ENCODE measurements at regions not wholly inside any gene's neighbourhood (a gene's known extent, or its start where the extent isn't known, plus 50 kb on each side); places are given as distances from the start of the nearest gene placed in this dataset.

- no peaks in the 10 kb centered on the region for H3K27me3 ChIP-seq
- no peaks in the 10 kb centered on the region for H3K36me3 ChIP-seq
- H3K4me1 ChIP-seq = no peaks in the 10 kb centered on the region
- peaks cover 0 to 4% (median 0%) of the 10 kb centered on the region in 4 donors for H3K9me3 ChIP-seq
- no peak overlapping the region for H3K27ac ChIP-seq
- no peak for TF ChIP-seq POLR2A (IDR thresholded peaks at IDR 0.05)
- TF ChIP-seq EP300 (IDR thresholded peaks at IDR 0.05) = no peak
- no peak for TF ChIP-seq CTCF (IDR thresholded peaks at IDR 0.05)
- WGBS, 2 donors = 69 to 81% methylated on average over 15 to 21 of the region's 22 CpGs
- DNase-seq (ENCODE audit: low spot score in 2 of 2) = no peak
- H3K4me3 ChIP-seq = no peak overlapping the region
Measured at GRCh38 chr2:239675826-239676715, 275.3 kb upstream of the HDAC4 start.

GRCh38 chr2:239674981-239675825 is 274.4 kb upstream of the HDAC4 start:
- WGBS, 2 donors = 91 to 93% methylated on average over 17 of the region's 17 CpGs
- TF ChIP-seq POLR2A (IDR thresholded peaks at IDR 0.05) (no peak), EP300 (IDR thresholded peaks at IDR 0.05) (no peak), CTCF (IDR thresholded peaks at IDR 0.05) (no peak)
- H3K36me3 ChIP-seq = no peaks in the 10 kb centered on the region
- no peaks in the 10 kb centered on the region for H3K4me1 ChIP-seq
- H3K4me3 ChIP-seq = no peak overlapping the region
- no peak for DNase-seq (ENCODE audit: low spot score in 2 of 2)
- no peak overlapping the region for H3K27ac ChIP-seq
- H3K27me3 ChIP-seq = no peaks in the 10 kb centered on the region
- H3K9me3 ChIP-seq = peaks cover 0 to 4% (median 0%) of the 10 kb centered on the region in 4 donors

GRCh38 chr2:239674101-239674980 is 273.5 kb upstream of the HDAC4 start:
- Histone ChIP-seq H3K4me3 (no peak overlapping the region), H3K27ac (no peak overlapping the region), H3K27me3 (no peaks in the 10 kb centered on the region), H3K36me3 (no peaks in the 10 kb centered on the region), H3K4me1 (no peaks in the 10 kb centered on the region), H3K9me3 (no peaks in the 10 kb centered on the region)
- TF ChIP-seq POLR2A (IDR thresholded peaks at IDR 0.05) (no peak), CTCF (IDR thresholded peaks at IDR 0.05) (no peak), EP300 (IDR thresholded peaks at IDR 0.05) (no peak)
- 91 to 97% methylated on average over 13 to 17 of the region's 17 CpGs for WGBS, 2 donors
- DNase-seq (ENCODE audit: low spot score in 2 of 2) = no peak

- DNase-seq (ENCODE audit: low spot score in 2 of 2) = no peak
- TF ChIP-seq POLR2A (IDR thresholded peaks at IDR 0.05) (no peak), EP300 (IDR thresholded peaks at IDR 0.05) (no peak), CTCF (IDR thresholded peaks at IDR 0.05) (no peak)
- H3K4me3 ChIP-seq = no peak overlapping the region
- WGBS, 2 donors = 73 to 81% methylated on average over 10 of the region's 10 CpGs
- H3K4me1 ChIP-seq = no peaks in the 10 kb centered on the region
- H3K9me3 ChIP-seq = no peaks in the 10 kb centered on the region
- no peak overlapping the region for H3K27ac ChIP-seq
- no peaks in the 10 kb centered on the region for H3K27me3 ChIP-seq
- no peaks in the 10 kb centered on the region for H3K36me3 ChIP-seq
Measured at GRCh38 chr2:239673641-239674040, 272.8 kb upstream of the HDAC4 start.

Measured in tibial nerve (tissue), 4 donors.